ENCODE measurements at regions not wholly inside any gene's neighbourhood (a gene's known extent, or its start where the extent isn't known, plus 50 kb on each side); places are given as distances from the start of the nearest gene placed in this dataset.
"Not testable (repeated sequence)": the region's sequence is repeated elsewhere in the genome, so short reads cannot be mapped to it uniquely, and the experiment has no call there.

DNA sequence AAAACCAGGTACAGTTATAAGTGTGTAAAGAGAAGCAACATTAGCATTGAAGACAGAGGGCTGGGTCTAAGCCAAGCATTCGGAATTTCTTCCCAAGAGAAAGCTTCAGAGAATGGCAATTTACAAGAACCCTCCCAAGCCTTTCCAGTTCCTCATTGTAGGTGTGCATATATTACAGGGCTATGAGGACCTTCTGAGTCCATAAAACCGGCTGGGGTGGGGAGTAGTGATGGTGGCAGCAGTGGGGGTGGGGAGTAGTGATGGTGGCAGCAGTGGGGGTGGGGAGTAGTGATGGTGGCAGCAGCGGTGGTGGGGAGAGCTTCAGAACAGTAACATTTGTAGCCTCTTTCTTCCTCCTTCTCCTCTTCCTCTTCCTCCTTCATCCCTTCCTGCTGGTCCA, 368.7 kb upstream of the UMPS start:
- no peak for DNase-seq (ENCODE audit: low read depth in 2 of 2)

DNA sequence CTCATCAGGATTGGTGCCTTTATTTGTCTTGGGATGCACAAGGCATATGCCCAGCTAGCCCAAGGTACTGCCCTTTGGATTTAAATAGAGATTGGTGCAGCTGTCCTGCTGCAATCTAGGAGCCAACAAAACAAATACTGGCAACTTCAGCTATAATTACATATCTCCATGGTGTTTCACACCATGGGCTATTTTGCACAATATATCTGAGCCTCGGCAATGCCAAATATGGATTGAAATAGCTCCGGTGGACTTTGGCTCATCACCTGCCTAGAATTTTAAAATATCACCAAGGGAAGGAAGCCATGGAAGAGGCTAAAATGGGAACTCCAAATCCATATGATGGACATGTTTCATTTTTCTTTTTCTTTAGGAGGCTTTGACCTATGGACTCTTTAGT, 367.8 kb upstream of the UMPS start:
- DNase-seq (ENCODE audit: low read depth in 2 of 2): no peak

DNA sequence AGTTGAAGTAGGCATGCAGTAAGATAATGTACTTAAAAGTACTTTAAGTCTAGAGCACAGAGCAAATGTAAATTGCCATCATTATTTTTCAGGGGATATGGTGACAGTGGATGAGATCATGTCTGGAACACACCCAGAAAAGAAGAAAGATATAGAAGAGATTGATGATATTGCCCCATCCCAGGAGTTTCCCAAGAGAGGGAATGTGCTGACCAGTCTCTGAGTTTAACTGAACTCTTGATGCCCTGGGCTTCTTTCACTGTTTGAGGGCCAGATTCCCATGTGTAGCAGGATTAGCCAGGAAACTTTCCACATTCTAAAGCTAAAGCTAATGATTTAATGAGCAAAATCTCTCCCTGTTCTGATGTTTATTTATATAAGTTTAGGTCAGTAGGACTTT, 366.8 kb upstream of the UMPS start:
- DNase-seq (ENCODE audit: low read depth in 2 of 2): no peak

DNA sequence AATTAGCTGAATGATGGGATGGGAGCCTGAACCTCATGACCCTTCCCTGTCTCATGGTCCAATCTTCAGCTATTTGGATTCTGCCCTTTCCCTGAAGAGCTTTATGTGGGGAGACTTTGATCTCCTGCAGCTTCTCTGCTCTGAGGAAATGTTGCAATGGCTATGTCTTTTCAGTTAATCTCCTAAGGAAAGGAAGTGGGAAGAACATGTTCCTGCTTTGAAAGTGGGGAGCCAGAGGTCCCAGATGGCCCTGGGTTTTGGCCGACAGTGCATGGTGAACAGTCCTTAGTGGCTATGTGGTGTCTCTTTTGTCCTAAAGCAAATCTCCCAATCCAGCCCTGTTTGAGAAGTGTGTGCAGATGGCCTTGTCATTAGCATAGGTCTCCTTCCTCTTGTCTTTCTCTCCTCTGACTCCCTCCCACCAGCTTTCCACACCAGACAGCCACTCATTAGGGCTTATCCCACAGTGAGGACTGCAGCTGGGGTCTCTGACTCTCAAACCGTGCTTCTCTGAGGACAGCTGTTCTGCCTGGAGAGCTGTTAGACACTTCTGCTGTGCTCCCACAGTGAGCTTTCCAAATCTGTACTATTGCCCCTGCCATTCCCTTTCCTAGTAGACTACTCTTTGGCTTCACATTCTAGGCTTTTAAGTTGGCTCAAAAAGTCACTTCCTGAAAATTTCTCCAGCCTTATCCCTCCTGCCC, 365.8 kb upstream of the UMPS start:
- DNase-seq (ENCODE audit: low read depth in 2 of 2): no peak

DNA sequence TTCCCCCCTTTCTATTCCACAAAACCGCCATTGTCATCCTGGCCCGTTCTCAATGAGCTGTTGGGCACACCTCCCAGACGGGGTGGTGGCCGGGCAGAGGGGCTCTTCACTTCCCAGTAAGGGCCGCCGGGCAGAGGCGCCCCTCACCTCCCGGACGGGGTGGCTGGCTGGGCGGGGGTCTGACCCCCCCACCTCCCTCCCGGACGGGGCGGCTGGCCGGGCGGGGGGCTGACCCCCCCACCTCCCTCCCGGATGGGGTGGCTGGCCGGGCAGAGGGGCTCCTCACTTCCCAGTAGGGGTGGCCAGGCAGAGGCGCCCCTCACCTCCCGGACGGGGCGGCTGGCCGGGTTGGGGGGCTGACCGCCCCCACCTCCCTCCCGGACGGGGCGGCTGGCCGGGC, 363.6 kb upstream of the UMPS start:
- DNase-seq (ENCODE audit: low read depth in 2 of 2): not testable (repeated sequence)

DNA sequence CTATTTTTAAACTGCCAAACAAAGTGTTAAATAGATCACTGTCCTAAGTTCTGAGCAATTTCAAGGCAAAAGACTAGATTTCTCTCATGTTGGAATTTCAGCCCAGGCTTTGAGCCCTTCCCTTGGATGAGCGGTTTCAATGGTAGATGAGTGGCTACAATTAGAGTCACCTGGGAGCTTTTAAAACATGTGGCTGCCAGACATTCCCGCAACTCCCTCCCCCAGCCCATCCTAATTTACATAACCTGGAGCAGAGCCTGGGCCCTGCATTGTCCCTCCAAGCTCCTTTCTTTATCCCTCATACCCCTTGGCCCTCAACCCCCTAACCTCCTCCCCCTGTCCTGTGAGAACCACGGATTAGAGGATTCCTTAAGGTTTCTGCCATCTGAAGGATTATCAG, 357.5 kb upstream of the UMPS start:
- DNase-seq (ENCODE audit: low read depth in 2 of 2): no peak

DNA sequence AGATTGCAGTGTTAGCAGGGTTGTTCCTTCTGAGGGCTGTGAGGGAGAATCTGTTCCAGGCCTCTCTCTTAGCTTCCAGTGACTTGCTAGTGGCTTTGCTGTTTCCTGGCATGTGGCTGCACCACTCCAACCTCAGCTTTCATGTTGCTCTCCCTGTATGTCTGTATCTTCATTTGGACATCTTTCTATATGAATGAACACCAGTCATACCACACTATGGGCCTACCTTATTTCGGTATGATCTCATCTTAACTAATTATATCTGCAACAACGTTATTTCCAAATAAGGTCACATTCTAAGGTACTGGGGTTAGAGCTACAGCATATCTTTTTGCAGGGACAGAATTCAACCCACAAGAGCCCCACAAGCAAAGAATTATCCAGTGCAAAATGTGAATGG, 356.7 kb upstream of the UMPS start:
- no peak for DNase-seq (ENCODE audit: low read depth in 2 of 2)

DNA sequence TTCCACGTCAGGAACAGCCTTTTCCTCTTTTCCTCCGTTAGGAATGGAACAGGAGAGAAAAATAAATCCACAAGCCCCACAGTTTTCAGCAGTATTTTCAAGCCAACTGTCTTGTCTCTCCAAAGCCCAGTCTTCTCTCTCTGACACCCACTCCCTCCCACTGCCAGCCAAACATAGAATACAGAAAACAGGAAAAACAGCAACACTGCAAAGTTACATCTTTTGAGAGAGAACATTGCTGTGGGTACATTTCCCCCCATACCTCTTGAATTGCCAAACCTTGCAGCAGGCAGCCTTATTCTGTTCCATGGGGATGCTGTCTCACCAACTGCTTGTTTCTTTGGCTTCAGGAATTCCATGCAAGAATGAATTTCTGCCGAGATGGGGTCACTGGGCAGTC, 355.7 kb upstream of the UMPS start:
- DNase-seq (ENCODE audit: low read depth in 2 of 2): no peak

DNA sequence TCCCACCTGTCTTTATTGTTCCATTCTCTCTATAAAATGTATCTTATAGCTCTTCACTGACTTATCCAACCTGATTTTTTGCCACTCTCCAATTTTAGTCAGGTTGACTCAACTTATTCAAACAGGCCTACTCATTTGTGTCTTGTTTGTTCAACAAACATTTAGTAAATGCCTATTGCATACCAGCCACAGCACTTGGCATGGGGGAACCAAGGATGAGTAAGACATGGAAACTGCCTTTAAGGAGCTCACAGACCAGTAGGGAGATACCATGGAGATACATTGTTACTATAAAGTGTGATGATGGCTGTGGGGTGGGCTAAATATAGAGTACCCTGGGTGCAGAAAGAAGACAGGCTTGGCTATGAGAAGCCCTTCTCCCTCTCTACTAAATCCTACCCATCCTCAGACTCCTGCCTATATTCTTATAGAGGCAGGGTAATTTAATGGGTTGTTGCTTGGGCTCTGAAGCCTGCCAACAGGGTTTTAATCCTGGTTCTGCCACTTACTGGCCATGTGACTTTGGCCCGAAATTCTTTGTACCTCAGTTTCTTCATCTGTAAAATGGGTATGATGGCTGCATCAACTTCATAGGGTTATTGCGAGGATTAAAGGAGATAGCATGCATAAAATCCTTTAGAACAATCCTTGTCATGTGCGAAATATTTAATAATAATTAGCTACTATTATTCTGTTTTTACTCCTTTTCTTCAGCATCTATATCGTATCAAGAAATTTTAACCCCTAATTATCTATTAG, 348.5 kb upstream of the UMPS start:
- DNase-seq (ENCODE audit: low read depth in 2 of 2): no peak

DNA sequence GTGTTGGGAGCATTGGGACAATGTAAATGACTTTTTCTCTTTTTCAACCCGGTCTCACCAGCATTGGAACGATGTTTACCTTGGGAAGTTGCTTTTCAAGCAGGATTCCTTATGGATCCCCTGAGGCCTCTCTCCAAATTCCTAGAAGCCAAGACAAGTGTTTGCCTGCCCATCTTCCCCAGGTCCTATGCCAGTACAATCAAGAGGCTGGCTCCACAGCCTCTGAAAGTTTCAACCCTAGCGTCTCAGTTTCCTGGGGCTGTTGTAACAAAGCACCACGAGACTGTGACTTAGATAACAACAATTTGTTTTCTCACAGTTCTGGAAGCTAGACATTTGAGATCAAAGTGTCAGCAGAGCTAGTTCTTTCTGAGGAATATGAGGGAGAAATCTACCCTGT, 347.2 kb upstream of the UMPS start:
- DNase-seq (ENCODE audit: low read depth in 2 of 2): no peak

DNA sequence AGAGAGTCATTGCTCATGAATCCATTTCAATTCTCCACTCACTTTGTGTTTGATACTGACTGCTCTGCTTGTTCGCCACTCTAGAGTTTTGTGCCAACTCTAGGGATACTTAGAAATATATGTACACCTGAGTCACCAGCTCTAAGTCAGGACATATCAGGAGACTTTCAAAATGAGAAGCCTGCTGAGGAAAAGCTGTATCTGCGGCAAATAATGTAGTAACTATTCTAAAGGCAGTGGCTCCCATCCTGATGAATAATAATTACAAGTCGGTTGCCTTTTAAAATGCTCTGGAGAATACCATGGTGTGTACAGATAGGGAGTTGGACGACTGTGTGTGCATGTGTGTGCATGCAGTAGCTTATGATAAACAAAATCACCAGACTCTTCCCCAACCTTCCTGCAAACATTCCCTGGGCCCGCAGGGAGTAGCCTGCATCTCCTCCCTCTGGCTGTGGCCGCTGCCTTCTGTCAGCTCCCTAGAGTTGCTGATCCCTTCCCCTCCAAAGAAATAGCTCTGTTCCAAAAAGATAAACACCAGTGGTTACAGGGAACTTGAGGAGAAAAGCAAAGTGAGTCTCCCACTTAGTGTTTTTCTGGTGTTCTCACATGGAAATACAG, 346.3 kb upstream of the UMPS start:
- no peak for DNase-seq (ENCODE audit: low read depth in 2 of 2)

DNA sequence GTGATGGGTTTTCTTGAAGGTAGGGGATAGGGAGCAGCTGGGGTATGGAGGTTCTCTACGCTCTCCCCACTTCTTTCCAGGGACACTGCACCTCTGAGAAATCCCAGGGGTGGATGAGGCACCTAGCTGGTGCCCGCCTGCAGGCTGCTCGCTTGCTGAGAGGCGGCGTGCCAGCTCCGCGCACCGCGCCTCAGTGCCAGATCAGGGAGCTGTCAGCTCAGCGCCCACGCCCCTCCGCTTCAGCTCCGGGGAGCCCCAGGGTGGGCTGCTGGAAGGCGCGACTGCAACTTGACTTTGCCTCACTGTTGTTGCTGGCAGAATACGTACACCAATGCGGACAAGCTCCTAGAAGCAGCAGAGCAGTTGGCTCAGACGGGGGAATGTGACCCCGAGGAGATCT, 345.7 kb upstream of the UMPS start:
- no peak for DNase-seq (ENCODE audit: low read depth in 2 of 2)

DNA sequence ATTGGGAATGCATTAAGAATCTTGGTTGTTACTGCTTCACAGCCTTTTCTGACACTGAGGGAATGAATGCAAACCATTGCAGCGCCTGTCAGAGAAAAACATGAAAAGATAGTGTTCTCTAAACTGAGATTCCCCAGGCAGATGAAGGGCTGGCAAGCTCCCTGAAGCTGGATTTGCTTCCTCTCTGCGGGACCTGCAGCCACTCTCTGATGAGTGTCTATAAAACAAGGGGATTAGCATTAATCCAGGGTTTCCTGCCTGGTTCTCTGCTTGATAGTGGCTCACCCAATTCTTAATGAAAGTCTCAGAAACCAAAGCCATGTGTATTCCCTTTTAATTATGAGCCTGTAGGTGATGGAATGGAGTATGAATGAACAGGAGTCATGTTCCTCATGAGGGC, 344.3 kb upstream of the UMPS start:
- no peak for DNase-seq (ENCODE audit: low read depth in 2 of 2)

DNA sequence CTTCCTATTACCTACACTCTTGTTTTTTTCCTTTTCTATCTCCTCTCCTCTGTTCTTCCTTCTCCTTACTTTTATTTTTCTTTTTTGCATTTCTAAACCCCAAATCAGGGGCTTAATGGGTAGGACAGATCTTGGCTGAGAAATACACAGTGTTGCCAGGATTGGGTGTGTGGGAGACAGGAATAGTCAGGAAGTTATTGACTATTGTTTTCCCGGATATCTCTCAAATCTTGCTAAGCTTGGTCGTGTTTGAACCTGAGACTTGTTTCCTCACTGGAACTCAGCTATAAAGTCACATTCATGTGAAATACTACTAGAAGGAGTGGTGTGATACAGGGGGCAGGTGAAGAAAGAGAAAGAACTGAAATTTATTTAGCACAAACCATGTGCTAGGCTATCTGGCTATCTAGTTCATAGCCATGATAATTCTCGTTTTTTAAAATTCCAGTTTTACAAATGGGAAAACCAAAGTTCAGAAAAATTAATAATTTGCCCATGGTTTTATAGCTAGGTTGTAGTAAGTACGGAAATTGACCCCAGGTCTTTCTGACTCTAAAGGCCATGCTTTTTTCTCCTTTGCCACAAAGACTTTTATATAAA, 343.2 kb upstream of the UMPS start:
- no peak for DNase-seq (ENCODE audit: low read depth in 2 of 2)

DNA sequence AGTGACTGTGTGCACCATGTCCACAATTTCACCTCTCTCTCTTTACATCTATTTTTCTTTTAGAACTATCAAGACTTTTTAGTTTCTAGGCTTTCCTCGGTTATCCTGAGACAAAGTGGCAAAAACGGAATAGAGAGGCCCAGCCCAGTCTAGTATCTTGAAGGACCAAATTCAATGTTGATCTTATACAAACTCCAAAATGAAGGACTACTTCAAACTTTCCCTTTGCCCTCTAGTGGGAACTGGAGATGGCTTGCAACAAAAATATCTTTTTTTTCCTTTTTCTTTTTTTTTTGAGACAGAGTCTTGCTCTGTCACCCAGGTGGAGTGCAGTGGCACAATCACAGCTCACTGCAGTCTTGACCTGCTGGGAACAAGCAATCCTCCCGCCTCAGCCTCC, 338.5 kb upstream of the UMPS start:
- DNase-seq (ENCODE audit: low read depth in 2 of 2): no peak

DNA sequence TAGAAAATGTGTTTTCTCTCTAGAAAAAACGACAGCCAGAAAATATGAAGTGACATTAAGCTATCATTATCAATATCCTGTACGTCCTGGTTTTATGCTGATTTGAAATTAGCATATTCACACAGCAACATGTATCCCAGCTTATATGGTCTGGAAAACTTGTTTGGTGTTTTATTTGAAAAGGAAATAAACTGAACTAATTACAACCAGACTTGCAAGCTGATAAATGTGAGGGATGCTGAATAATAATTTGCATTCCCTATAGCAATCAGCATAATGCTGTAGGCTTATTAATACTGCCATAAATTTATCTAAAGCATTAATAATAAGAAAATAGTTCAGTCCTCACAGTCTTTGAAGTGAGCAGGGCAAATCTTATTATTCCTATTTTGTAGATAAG, 336.9 kb upstream of the UMPS start:
- no peak for DNase-seq (ENCODE audit: low read depth in 2 of 2)

DNA sequence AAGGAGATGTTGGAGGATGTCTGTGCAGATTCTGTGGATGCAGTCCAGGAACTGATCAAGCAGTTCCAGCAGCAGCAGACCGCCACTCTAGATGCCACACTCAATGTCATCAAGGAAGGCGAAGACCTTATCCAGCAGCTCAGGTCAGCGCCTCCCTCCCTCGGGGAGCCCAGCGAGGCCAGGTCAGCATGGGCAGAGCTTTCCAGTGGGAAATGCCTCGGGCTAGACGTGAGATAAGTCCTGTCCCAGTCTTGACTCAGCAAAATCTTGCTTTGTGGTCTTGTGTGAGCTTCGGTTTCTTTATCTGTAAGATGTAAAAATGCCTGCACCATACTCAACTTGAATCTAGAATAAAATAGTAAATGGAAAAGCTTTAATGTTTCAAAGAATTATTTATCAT, 335.1 kb upstream of the UMPS start:
- no peak for DNase-seq (ENCODE audit: low read depth in 2 of 2)

DNA sequence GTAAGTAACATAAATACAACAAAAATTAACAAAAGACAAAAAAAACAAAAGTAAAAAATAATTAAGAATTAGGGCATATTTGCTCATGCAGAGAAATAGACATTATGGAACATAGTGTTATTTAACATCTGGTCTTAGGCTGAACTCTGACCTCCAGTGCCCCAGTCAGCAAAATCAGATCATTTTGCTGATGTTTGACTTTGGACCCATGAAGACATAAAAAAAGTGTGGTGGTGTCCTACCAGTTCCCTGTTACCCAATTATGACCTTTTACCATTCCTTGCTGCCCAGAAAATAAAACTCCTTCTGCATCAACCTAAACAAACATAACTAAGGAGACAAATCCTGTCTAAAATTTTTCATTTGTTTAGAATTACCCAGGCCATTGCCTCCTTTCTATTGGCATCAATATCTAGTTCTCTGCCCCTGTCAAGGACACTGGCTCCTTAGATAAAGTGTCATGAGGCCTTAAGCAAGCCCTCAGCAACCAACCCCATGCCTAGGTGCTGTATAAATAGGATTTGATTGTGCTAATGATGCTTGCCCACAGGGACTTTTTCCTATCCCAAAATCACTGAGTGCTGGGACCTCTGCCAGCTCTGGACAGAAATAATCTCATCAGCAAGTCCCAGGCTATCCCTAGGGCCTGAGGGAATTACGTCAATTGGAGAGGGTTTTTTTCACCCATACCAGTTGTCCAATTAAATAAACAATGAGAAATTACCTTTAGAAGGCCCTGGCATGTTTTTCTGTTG, 334.5 kb upstream of the UMPS start:
- no peak for DNase-seq (ENCODE audit: low read depth in 2 of 2)

DNA sequence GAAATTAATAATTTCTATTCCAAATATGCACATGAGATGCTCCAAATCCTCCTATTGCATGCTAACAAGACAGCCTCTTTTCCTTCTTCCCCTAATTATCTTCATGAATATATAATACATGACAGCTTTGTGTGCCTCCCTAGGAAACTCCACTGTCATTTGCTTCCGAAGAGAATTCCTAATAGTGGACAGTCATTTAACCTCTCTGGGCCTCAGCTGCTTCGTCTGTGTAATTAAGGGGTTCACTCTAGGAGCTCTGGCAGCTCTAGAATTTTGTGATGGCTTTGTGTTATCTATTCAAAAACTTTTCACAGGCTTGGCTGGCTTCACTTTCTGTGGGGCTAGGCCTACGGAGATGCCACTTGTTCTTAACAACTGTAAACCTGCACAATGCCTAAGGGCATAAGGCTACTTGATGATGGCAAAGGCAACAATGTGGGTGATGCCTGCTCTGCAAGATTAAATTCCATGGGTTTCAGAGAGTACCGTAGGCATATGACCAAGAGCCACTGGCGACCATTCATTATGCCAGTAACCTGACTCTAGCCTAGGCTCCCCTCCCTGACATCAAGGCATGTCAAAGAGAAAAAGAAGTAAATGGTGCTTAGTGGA, 333.8 kb upstream of the UMPS start:
- no peak for DNase-seq (ENCODE audit: low read depth in 2 of 2)

DNA sequence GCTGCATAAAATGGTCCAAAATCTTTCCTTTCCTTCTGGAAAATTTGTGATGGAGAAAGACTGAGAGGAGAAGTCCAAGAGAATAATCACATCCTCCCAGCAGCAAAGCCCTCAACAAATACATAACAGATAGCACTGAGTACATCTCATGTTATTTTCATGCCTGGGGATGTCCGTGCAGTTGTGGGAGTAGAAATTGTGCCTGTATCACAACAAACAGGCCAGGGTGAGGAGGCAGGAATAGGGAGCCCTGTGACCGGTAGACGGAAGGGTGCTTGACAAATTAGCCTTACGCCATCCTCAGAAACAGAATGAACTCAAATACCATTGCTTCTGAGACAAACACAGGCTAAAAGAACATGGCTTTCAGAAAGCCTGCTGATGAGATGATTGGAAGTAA, 333.2 kb upstream of the UMPS start:
- DNase-seq (ENCODE audit: low read depth in 2 of 2): no peak

DNA sequence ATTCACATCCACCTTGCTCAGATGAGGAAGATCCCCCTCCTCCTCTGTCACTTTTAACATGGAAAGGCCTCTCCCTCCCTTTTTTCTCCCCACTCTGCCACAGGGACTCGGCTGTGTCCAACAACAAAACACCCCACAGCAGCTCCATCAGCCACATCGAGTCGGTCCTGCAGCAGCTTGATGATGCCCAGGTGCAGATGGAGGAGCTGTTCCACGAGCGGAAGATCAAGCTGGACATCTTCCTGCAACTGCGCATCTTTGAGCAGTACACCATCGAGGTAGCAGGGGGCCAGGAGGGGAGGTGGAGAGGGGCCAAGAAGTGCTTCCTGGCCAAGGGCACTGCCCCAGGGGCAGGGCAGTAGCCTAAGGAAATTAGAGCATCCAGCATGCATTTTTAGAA, 331.7 kb upstream of the UMPS start:
- DNase-seq (ENCODE audit: low read depth in 2 of 2): no peak

DNA sequence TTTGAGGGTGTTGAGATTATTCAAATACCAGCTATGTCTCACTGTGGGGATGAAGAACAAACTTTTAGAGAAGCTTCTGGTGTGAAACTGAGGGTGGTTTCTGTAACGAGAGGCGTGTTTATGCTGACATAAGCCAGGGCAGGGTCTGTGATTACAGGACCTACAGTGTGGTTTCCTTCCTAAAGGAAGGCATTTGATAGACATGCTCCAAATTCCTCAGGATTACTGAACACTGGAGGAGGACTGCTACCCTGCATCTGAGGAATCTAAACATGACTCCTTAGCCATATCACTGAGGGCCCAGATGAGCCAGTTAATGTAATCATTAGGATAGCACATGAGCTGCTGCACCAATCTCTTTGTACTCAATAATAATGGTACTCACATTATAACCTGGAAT, 328.4 kb upstream of the UMPS start:
- DNase-seq (ENCODE audit: low read depth in 2 of 2): no peak
